ENCODE measurements at regions not wholly inside any gene's neighbourhood (a gene's known extent, or its start where the extent isn't known, plus 50 kb on each side); places are given as distances from the start of the nearest gene placed in this dataset.

- TF ChIP-seq CTCF (IDR thresholded peaks at IDR 0.05) = no peak
- Mint-ChIP-seq H3K27ac (no peak overlapping the region), H3K27me3 (ENCODE audit: low read depth, poor library complexity) (peaks cover 8% of the 10 kb centered on the region), H3K9me3 (no peaks in the 10 kb centered on the region), H3K36me3 (ENCODE audit: low read depth) (no peaks in the 10 kb centered on the region), H3K4me3 (no peak overlapping the region), H3K4me1 (peaks cover 5% of the 10 kb centered on the region)
- no peak for DNase-seq
Measured at GRCh38 chr5:145236127-145236526, 599.0 kb downstream of the PRELID2 start.

GRCh38 chr5:145233461-145233860 lies 601.7 kb downstream of the PRELID2 start:
- no peaks in the 10 kb centered on the region for H3K36me3 Mint-ChIP-seq (ENCODE audit: low read depth)
- peaks cover 5% of the 10 kb centered on the region for H3K4me1 Mint-ChIP-seq
- no peak overlapping the region for H3K27ac Mint-ChIP-seq
- H3K4me3 Mint-ChIP-seq = no peak overlapping the region
- no peaks in the 10 kb centered on the region for H3K9me3 Mint-ChIP-seq
- peaks cover 11% of the 10 kb centered on the region for H3K27me3 Mint-ChIP-seq (ENCODE audit: low read depth, poor library complexity)
- DNase-seq = no peak
- no peak for TF ChIP-seq CTCF (IDR thresholded peaks at IDR 0.05)

GRCh38 chr5:145230781-145231180 lies 604.4 kb downstream of the PRELID2 start:
- Mint-ChIP-seq H3K4me1 (no peaks in the 10 kb centered on the region), H3K27me3 (ENCODE audit: low read depth, poor library complexity) (peaks cover 4% of the 10 kb centered on the region), H3K4me3 (no peak overlapping the region), H3K27ac (no peak overlapping the region), H3K36me3 (ENCODE audit: low read depth) (no peaks in the 10 kb centered on the region), H3K9me3 (no peaks in the 10 kb centered on the region)
- no peak for DNase-seq
- TF ChIP-seq CTCF (IDR thresholded peaks at IDR 0.05) = no peak

GRCh38 chr5:145228564-145228963 lies 606.6 kb downstream of the PRELID2 start:
- H3K36me3 Mint-ChIP-seq (ENCODE audit: low read depth) = no peaks in the 10 kb centered on the region
- H3K4me3 Mint-ChIP-seq = no peak overlapping the region
- no peak for DNase-seq
- no peaks in the 10 kb centered on the region for H3K4me1 Mint-ChIP-seq
- TF ChIP-seq CTCF (IDR thresholded peaks at IDR 0.05) = no peak
- H3K9me3 Mint-ChIP-seq = no peaks in the 10 kb centered on the region
- no peak overlapping the region for H3K27ac Mint-ChIP-seq
- peaks cover 4% of the 10 kb centered on the region for H3K27me3 Mint-ChIP-seq (ENCODE audit: low read depth, poor library complexity)

GRCh38 chr5:145227881-145228280 lies 607.3 kb downstream of the PRELID2 start:
- H3K36me3 Mint-ChIP-seq (ENCODE audit: low read depth) = no peaks in the 10 kb centered on the region
- no peak overlapping the region for H3K27ac Mint-ChIP-seq
- DNase-seq = no peak
- no peaks in the 10 kb centered on the region for H3K4me1 Mint-ChIP-seq
- H3K9me3 Mint-ChIP-seq = no peaks in the 10 kb centered on the region
- no peak for TF ChIP-seq CTCF (IDR thresholded peaks at IDR 0.05)
- H3K4me3 Mint-ChIP-seq = no peak overlapping the region
- H3K27me3 Mint-ChIP-seq (ENCODE audit: low read depth, poor library complexity) = peaks cover 4% of the 10 kb centered on the region

- TF ChIP-seq CTCF (IDR thresholded peaks at IDR 0.05) = no peak
- Mint-ChIP-seq H3K27ac (no peak overlapping the region), H3K36me3 (ENCODE audit: low read depth) (no peaks in the 10 kb centered on the region), H3K27me3 (ENCODE audit: low read depth, poor library complexity) (peaks cover 4% of the 10 kb centered on the region), H3K4me3 (no peak overlapping the region), H3K4me1 (no peaks in the 10 kb centered on the region), H3K9me3 (no peaks in the 10 kb centered on the region)
- no peak for DNase-seq
Measured at GRCh38 chr5:145226726-145227125, 608.4 kb downstream of the PRELID2 start.
